CD4-positive, CD25-positive, alpha-beta regulatory T cell (primary cell): ENCODE measurements at regions not wholly inside any gene's neighbourhood (a gene's known extent, or its start where the extent isn't known, plus 50 kb on each side); places are given as distances from the start of the nearest gene placed in this dataset.

Experiments used
- ATAC-seq, 2 donors: fragments of 150-1000 bp; cut with Tn5 transposase; one replicate each; pipeline ENCODE4 v1.10.0; 2021; ENCODE audit warnings: low read depth in 2 of 2, moderate number of reproducible peaks in 2 of 2, moderate library complexity in 1 of 2
- DNase-seq, 3 donors: peaks; one replicate each; pipeline versions ENCODE4 v3.0.0 to v3.0.0-alpha.2; 2012 to 2022; ENCODE audit warnings: mixed read lengths in 1 of 3
- H3K27ac ChIP-seq: one replicate; pipeline ENCODE4 v1.7.0; 2013; ENCODE audit warnings: mild to moderate bottlenecking, low read length; ENCODE audit not compliant: insufficient read depth, poor library complexity, severe bottlenecking
- H3K27me3 ChIP-seq: one replicate; pipeline ENCODE4 v1.7.0; 2013; ENCODE audit warnings: low read length; ENCODE audit not compliant: control insufficient read depth, insufficient read depth
- H3K36me3 ChIP-seq: one replicate; pipeline ENCODE4 v1.7.0; 2013; ENCODE audit warnings: mild to moderate bottlenecking, low read length, moderate library complexity; ENCODE audit not compliant: control insufficient read depth, insufficient read depth
- H3K4me1 ChIP-seq: 2 replicates; pipeline ENCODE4 v1.7.0; 2013; ENCODE audit warnings: mild to moderate bottlenecking, low read length; ENCODE audit not compliant: insufficient read depth, control insufficient read depth, poor library complexity, severe bottlenecking
- H3K4me3 ChIP-seq: one replicate; pipeline ENCODE4 v1.7.0; 2013; ENCODE audit warnings: low read depth, mild to moderate bottlenecking, low read length, moderate library complexity
- H3K9me3 ChIP-seq, 2 experiments: 1 replicate in 1 of 2; 2 replicates in 1 of 2; pipeline ENCODE4 v1.7.0; 2013; ENCODE audit warnings: low read length in 2 of 2, mild to moderate bottlenecking in 1 of 2, moderate library complexity in 1 of 2; ENCODE audit not compliant: control insufficient read depth in 2 of 2
- H3K27ac Mint-ChIP-seq, 3 donors: one replicate each; pipeline ENCODE4 v1.8.0; 2020 to 2022; ENCODE audit warnings: mild to moderate bottlenecking in 3 of 3, mixed read lengths in 3 of 3, moderate library complexity in 2 of 3
- H3K27me3 Mint-ChIP-seq: one replicate; pipeline ENCODE4 v1.8.0; 2022; ENCODE audit warnings: mild to moderate bottlenecking, mixed read lengths
- H3K36me3 Mint-ChIP-seq: one replicate; pipeline ENCODE4 v1.8.0; 2020; ENCODE audit warnings: mixed read lengths
- H3K4me1 Mint-ChIP-seq, 4 donors: one replicate each; pipeline ENCODE4 v1.8.0; 2020 to 2022; ENCODE audit warnings: mixed read lengths in 4 of 4, mild to moderate bottlenecking in 1 of 4
- H3K4me3 Mint-ChIP-seq, 4 donors: one replicate each; pipeline ENCODE4 v1.8.0; 2020 to 2022; ENCODE audit warnings: mild to moderate bottlenecking in 4 of 4, mixed read lengths in 4 of 4, moderate library complexity in 3 of 4
- H3K9me3 Mint-ChIP-seq, 7 donors: one replicate each; pipeline ENCODE4 v1.8.0; 2020 to 2022; ENCODE audit warnings: mixed read lengths in 7 of 7, mild to moderate bottlenecking in 3 of 7, moderate library complexity in 2 of 7

- ATAC-seq (no peak), DNase-seq (no peak)
- Histone ChIP-seq H3K9me3 (no peaks in the 10 kb centered on the region), H3K4me3 (no peak overlapping the region), H3K36me3 (no peaks in the 10 kb centered on the region), H3K4me1 (no peaks in the 10 kb centered on the region), H3K27me3 (no peaks in the 10 kb centered on the region), H3K27ac (no peak overlapping the region)
- Mint-ChIP-seq H3K27ac (no peak overlapping the region), H3K27me3 (peaks cover 4% of the 10 kb centered on the region), H3K4me1 (no peaks in the 10 kb centered on the region), H3K36me3 (no peaks in the 10 kb centered on the region), H3K9me3 (no peaks in the 10 kb centered on the region), H3K4me3 (no peak overlapping the region)
These were observed 204.9 kb downstream of the USP12 start for GRCh38 chr13:26966701-26967080.

DNA sequence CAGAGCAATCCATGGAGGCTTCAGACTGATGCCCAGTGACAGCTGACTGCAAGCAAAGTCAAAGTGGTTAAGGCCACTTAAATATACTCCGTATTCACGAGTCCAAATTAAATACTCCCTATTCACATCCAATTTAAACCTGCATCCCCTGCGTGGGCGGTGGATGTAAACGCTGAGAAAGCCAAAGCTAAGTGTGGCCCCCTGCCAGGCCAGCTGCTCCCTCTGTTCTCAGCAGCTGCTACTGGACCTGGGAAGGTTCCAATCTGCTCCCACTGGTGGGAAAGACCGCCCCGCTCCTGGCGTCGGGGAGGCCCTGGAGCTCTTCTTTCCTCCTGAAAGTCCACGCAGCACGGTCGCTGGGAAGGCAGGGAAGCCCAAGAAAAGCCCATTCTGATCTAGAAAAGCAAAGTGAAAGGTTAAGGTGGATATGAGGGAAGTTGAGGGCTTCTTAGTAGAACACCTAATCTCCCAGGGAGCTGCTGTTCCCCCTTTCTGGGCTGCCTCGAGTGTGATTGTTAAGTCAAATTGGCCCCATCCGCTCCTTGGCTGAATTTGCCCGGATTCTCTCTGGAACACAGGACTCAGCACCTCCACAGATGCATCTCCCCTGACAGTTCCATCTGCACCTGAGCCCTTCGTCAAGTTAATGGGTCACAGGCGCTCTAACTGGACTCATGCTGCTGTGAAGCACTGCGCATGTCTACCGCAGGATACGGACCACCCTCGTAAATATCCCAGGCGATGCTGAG is 205.5 kb downstream of the USP12 start:
- DNase-seq (no peak), ATAC-seq (no peak)
- Mint-ChIP-seq H3K9me3 (no peaks in the 10 kb centered on the region), H3K27ac (peak overlapping the region in 1 of 3 donors; percentile 64), H3K4me3 (no peak overlapping the region), H3K27me3 (peaks cover 4% of the 10 kb centered on the region), H3K4me1 (no peaks in the 10 kb centered on the region), H3K36me3 (no peaks in the 10 kb centered on the region)
- Histone ChIP-seq H3K4me3 (no peak overlapping the region), H3K9me3 (no peaks in the 10 kb centered on the region), H3K27me3 (no peaks in the 10 kb centered on the region), H3K4me1 (no peaks in the 10 kb centered on the region), H3K36me3 (no peaks in the 10 kb centered on the region), H3K27ac (no peak overlapping the region)

DNA sequence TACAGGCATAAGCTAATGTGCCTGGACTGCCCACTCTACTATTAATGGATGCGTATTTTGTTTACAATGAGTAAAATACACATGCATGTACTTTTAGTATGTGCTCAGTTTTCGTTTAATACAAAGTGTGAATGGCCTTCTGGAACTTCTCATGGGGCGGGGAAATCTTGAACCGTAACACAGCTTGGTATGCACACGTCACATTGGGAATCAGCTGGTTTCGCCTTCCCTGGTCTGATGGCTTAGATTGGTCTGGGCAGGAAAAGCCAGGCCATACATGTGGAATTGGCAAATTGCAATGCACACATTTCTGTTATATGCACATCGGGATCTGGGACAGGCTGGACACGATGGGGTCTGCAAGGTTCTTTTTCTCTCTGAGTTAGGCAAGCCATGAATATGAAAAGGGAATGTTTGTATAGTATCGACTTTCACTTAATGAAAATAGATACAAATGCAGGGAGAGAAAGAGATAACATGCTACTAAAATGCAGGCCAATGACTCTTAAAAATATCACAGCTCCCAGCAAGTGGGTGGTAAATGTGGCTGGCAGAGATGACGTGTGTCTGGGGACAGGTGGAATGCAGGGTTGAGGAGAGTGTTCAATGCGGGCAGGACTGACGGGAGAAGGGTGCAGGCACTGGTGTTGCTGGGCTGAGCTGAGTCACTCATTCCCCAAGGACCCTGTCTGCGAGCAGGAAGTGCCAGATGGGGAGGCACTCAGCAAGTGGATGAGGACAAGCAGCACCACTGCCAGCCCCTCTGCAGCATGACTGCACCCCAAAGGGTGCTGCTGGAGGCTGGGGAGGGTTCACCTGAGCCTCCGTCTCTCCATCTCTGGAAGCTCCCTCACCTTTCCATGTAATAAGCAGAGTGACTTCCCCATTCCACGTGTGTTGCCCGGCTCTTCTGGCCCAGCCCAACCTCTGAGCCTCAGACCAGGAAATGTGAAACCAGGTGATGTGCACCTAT is 204.0 kb upstream of the GPR12 start:
- Histone ChIP-seq H3K27me3 (no peaks in the 10 kb centered on the region), H3K9me3 (no peaks in the 10 kb centered on the region), H3K36me3 (no peaks in the 10 kb centered on the region), H3K4me1 (no peaks in the 10 kb centered on the region), H3K4me3 (no peak overlapping the region), H3K27ac (no peak overlapping the region)
- no peaks in the 10 kb centered on the region for H3K4me1 Mint-ChIP-seq
- ATAC-seq (no peak), DNase-seq (no peak)
- H3K36me3 Mint-ChIP-seq: no peaks in the 10 kb centered on the region
- no peak overlapping the region for H3K4me3 Mint-ChIP-seq
- H3K27ac Mint-ChIP-seq: peak overlapping the region in 1 of 3 donors; percentile 30
- H3K27me3 Mint-ChIP-seq: peaks cover 4% of the 10 kb centered on the region
- no peaks in the 10 kb centered on the region for H3K9me3 Mint-ChIP-seq

GRCh38 chr13:26962671-26963070 is 202.1 kb upstream of the GPR12 start:
- no peak overlapping the region for H3K27ac Mint-ChIP-seq
- H3K36me3 ChIP-seq: no peaks in the 10 kb centered on the region
- no peak for DNase-seq
- no peaks in the 10 kb centered on the region for H3K36me3 Mint-ChIP-seq
- no peaks in the 10 kb centered on the region for H3K9me3 Mint-ChIP-seq
- H3K27me3 Mint-ChIP-seq: peaks cover 9% of the 10 kb centered on the region
- H3K4me1 Mint-ChIP-seq: no peaks in the 10 kb centered on the region
- H3K4me3 Mint-ChIP-seq: no peak overlapping the region
- H3K4me1 ChIP-seq: no peaks in the 10 kb centered on the region
- no peak for ATAC-seq
- H3K4me3 ChIP-seq: no peak overlapping the region
- H3K9me3 ChIP-seq: no peaks in the 10 kb centered on the region
- no peaks in the 10 kb centered on the region for H3K27me3 ChIP-seq
- H3K27ac ChIP-seq: no peak overlapping the region

DNA sequence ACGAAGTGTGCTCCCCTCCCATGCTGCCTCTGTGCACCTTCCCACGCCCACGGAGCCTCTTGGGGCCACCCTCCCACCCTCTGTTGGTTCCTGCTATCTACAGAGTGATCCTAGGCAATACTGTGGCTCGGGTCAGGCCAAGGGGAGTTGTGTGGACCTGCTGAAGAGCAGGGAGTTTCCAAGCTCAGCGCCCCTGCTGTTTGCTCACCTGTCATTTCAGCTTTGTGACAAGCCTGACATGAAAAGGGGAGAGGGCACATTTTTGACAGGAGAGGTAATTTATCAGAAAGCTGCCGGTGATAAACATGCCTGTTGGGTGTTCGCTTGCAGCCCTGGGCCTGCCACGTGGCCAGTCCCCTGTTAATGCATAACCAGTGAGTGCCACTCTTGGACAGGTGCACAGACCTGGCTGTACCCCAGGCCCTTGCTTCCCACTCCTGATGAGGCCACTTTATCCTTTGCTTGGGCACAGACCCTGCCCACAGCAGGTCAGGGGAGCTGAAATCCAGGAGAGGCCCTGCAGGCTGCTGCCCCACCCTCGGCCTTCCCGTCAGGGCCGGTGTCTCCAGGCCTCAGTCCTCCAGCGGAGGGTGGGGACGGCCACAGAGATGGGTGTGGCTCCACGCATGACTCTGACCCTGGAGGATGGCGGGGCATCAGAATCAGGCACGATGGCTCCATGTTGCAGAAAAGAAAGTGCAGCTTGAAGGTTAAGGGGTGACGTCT is 201.5 kb upstream of the GPR12 start:
- H3K4me3 Mint-ChIP-seq: no peak overlapping the region
- H3K4me3 ChIP-seq: no peak overlapping the region
- no peaks in the 10 kb centered on the region for H3K36me3 Mint-ChIP-seq
- no peaks in the 10 kb centered on the region for H3K36me3 ChIP-seq
- DNase-seq (no peak), ATAC-seq (no peak)
- H3K27ac ChIP-seq: no peak overlapping the region
- H3K27ac Mint-ChIP-seq: no peak overlapping the region
- H3K4me1 Mint-ChIP-seq: no peaks in the 10 kb centered on the region
- H3K27me3 ChIP-seq: no peaks in the 10 kb centered on the region
- peaks cover 9% of the 10 kb centered on the region for H3K27me3 Mint-ChIP-seq
- no peaks in the 10 kb centered on the region for H3K4me1 ChIP-seq
- H3K9me3 Mint-ChIP-seq: no peaks in the 10 kb centered on the region
- H3K9me3 ChIP-seq: no peaks in the 10 kb centered on the region

GRCh38 chr13:26957182-26957581 is 196.6 kb upstream of the GPR12 start:
- Mint-ChIP-seq H3K4me1 (no peaks in the 10 kb centered on the region), H3K27ac (no peak overlapping the region), H3K36me3 (no peaks in the 10 kb centered on the region), H3K4me3 (no peak overlapping the region), H3K9me3 (peaks cover 0 to 1% (median 0%) of the 10 kb centered on the region in 7 donors), H3K27me3 (peaks cover 5% of the 10 kb centered on the region)
- H3K27ac ChIP-seq: no peak overlapping the region
- H3K4me1 ChIP-seq: no peaks in the 10 kb centered on the region
- H3K36me3 ChIP-seq: no peaks in the 10 kb centered on the region
- ATAC-seq: no peak
- H3K9me3 ChIP-seq: no peaks in the 10 kb centered on the region
- DNase-seq: no peak
- no peak overlapping the region for H3K4me3 ChIP-seq
- H3K27me3 ChIP-seq: peaks cover 2% of the 10 kb centered on the region

GRCh38 chr13:26956522-26957142 is 196.0 kb upstream of the GPR12 start:
- Mint-ChIP-seq H3K4me3 (no peak overlapping the region), H3K4me1 (no peaks in the 10 kb centered on the region), H3K27me3 (peaks cover 10% of the 10 kb centered on the region), H3K36me3 (no peaks in the 10 kb centered on the region), H3K9me3 (peaks cover 0 to 1% (median 0%) of the 10 kb centered on the region in 7 donors), H3K27ac (no peak overlapping the region)
- DNase-seq: no peak
- Histone ChIP-seq H3K4me3 (no peak overlapping the region), H3K9me3 (no peaks in the 10 kb centered on the region), H3K27ac (no peak overlapping the region), H3K27me3 (peaks cover 2% of the 10 kb centered on the region), H3K4me1 (no peaks in the 10 kb centered on the region), H3K36me3 (no peaks in the 10 kb centered on the region)
- ATAC-seq: no peak
